Uterus (tissue), 2 donors: ENCODE measurements at regions not wholly inside any gene's neighbourhood (a gene's known extent, or its start where the extent isn't known, plus 50 kb on each side); places are given as distances from the start of the nearest gene placed in this dataset.

Experiments
- CTCF ChIP-seq, 4 experiments: fragments of 200-600 bp in 2 of 4; fragments of 450-650 bp in 2 of 4; sonication (generic) in 2 of 4; IDR thresholded peaks; one replicate each; pipeline ENCODE4 v1.5.1; 2016 to 2019; ENCODE audit warnings: antibody characterized with exemption in 4 of 4, mild to moderate bottlenecking in 2 of 4, moderate library complexity in 1 of 4
- POLR2A ChIP-seq, 2 donors: fragments of 450-650 bp; IDR thresholded peaks; one replicate each; pipeline ENCODE4 v1.6.1; 2016; ENCODE audit warnings: antibody characterized with exemption in 2 of 2, mild to moderate bottlenecking in 1 of 2, moderate library complexity in 1 of 2

- no peak for TF ChIP-seq CTCF (IDR thresholded peaks at IDR 0.05)
- TF ChIP-seq POLR2A (IDR thresholded peaks at IDR 0.05): no peak
Observed at GRCh38 chr6:80528115-80528514, 421.6 kb downstream of the BCKDHB start.
